IPS DF 6.9 (cell line): ENCODE measurements at regions not wholly inside any gene's neighbourhood (a gene's known extent, or its start where the extent isn't known, plus 50 kb on each side); places are given as distances from the start of the nearest gene placed in this dataset.
"Not testable (repeated sequence)": the region's sequence is repeated elsewhere in the genome, so short reads cannot be mapped to it uniquely, and the experiment has no call there.

Experiments
- DNase-seq: peaks from one replicate; pipeline ENCODE4 v3.0.0-alpha.2; 2013; ENCODE audit warnings: low read depth, low spot score
- H3K27ac ChIP-seq: one replicate; pipeline ENCODE4 v1.5.1; 2013; ENCODE audit warnings: low read length, control low read depth
- H3K27me3 ChIP-seq: 2 replicates; pipeline ENCODE4 v1.6.1; 2013; ENCODE audit warnings: mild to moderate bottlenecking, low read length; ENCODE audit not compliant: control insufficient read depth, insufficient read depth
- H3K36me3 ChIP-seq: 2 replicates; pipeline ENCODE4 v1.6.1; 2013; ENCODE audit warnings: low read length; ENCODE audit not compliant: control insufficient read depth, insufficient read depth
- H3K4me1 ChIP-seq: 2 replicates; pipeline ENCODE4 v1.6.1; 2013; ENCODE audit warnings: low read length; ENCODE audit not compliant: control insufficient read depth, insufficient read depth
- H3K4me3 ChIP-seq: 2 replicates; pipeline ENCODE4 v1.5.1; 2013; ENCODE audit warnings: mild to moderate bottlenecking, low read length
- H3K9me3 ChIP-seq: 2 replicates; pipeline ENCODE4 v1.6.1; 2013; ENCODE audit warnings: low read length, inconsistent platforms; ENCODE audit not compliant: control insufficient read depth, insufficient read depth
- WGBS: extraction: QIAGEN DNeasy Blood & Tissue Kit; methylation state at CpG from one replicate; pipeline ENCODE4 v1.1.7; 2013; ENCODE audit warnings: mixed read lengths, missing lambda C conversion rate; ENCODE audit not compliant: insufficient read length, insufficient coverage; 5-methylcytosine and 5-hydroxymethylcytosine counted together

DNA sequence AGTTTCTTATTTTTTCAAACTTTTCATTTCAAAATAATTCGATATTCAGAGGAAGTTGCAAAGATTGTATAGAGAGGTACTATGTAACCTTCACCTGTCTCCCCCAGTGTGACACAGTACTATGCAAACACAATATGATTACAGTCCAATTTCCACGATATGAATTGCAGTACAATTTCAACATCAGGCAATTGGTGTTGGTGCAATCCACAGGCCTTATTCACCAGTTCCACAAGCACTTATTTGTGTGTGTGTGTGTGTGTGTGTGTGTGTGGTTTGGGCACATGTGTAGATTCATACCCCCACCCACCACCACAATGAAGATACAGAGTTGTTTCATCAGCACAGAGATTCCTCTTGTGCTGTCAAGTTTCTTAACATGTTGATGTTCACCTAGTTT, 69.7 kb upstream of the ARL4C start:
- Histone ChIP-seq H3K27ac (no peak overlapping the region), H3K27me3 (no peaks in the 10 kb centered on the region), H3K9me3 (no peaks in the 10 kb centered on the region), H3K36me3 (no peaks in the 10 kb centered on the region), H3K4me3 (no peak overlapping the region), H3K4me1 (no peaks in the 10 kb centered on the region)
- WGBS, result no CpG with 5 or more reads among the region's 2 CpGs
- DNase-seq, result no peak

DNA sequence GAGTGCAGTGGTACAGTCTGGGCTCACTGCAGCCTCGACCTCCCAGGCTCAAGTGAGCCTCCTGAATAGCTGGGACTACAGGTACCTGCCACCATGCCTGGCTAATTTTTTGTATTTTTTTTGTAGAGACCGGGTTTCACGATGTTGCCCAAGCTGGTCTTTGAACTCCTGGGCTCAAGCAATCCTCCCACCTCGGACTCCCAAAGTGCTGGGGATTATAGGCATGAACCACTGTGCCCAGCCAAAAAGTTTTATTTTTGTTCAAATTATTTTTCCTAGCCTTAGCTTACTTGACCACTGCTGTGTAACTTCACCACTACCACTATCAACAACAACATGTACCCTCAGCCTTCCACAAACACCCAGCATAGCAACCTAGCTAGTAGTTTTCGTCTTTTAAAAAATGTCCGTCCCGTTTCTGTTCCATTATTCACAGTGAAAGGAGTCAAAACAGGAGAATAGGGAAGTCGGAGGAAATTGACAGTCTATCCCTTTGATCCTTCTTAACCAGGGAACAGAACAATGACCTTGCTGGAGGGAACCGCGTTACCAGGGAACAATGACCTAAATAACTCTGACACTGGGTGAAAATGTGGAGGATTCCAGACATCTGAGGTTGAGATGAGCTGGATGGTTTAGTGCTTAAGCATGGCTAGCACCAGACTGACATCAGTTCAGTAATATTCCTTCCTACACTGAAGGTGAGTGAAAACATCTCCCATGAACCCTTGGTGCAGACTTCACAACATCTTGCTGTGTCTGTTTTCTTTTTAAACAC, 69.2 kb upstream of the ARL4C start:
- no peaks in the 10 kb centered on the region for H3K27me3 ChIP-seq
- no peak overlapping the region for H3K4me3 ChIP-seq
- H3K27ac ChIP-seq, result no peak overlapping the region
- H3K36me3 ChIP-seq, result no peaks in the 10 kb centered on the region
- no peaks in the 10 kb centered on the region for H3K4me1 ChIP-seq
- no peaks in the 10 kb centered on the region for H3K9me3 ChIP-seq
- no peak for DNase-seq
- no CpG with 5 or more reads among the region's 10 CpGs for WGBS

DNA sequence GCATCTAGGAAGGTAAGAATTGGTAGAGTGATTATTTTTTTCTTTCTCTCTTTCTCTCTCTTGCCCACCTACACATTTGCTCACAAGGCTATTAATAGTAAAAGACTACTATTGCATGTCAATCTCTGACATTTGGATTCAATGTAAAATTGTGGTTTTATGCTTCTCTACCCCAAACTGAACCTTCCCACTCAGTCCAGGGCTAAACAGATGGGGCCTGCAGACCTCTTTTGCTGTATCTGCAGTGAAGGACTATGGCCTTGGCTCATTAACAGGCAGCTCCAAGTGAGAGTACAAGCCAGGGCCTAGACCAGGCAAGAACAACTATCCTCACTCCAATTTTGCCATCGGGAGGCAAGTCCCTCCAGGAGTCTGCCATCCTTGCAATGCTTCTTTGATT, 68.3 kb upstream of the ARL4C start:
- H3K4me1 ChIP-seq, result no peaks in the 10 kb centered on the region
- no peak overlapping the region for H3K27ac ChIP-seq
- no peaks in the 10 kb centered on the region for H3K36me3 ChIP-seq
- WGBS, result no CpG with 5 or more reads among the region's 1 CpG
- H3K27me3 ChIP-seq, result no peaks in the 10 kb centered on the region
- no peak overlapping the region for H3K4me3 ChIP-seq
- no peaks in the 10 kb centered on the region; the same call in 1 of the 2 replicates for H3K9me3 ChIP-seq
- no peak for DNase-seq

DNA sequence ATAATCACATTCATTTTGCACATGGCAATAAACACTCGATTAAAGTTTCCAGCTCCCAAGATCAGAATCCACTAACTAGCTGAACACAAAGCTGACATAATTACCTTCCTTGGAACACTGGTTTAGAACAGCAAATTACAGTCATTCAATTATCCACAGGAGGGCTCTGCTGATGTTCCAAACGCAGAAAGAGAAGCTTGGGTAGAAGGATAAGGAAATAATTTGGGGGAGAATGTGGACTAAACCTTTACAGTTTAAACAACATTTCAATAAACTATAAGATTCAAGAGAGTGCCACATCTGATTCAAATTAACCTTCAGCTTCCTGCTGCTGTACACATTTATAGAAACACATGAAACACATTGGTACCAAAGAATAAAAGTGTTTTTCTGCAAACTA, 67.8 kb upstream of the ARL4C start:
- DNase-seq, result no peak
- no peaks in the 10 kb centered on the region for H3K4me1 ChIP-seq
- no peaks in the 10 kb centered on the region; the same call in 1 of the 2 replicates for H3K9me3 ChIP-seq
- no peaks in the 10 kb centered on the region for H3K27me3 ChIP-seq
- no CpG with 5 or more reads among the region's 2 CpGs for WGBS
- H3K4me3 ChIP-seq, result no peak overlapping the region
- no peak overlapping the region for H3K27ac ChIP-seq
- H3K36me3 ChIP-seq, result no peaks in the 10 kb centered on the region

DNA sequence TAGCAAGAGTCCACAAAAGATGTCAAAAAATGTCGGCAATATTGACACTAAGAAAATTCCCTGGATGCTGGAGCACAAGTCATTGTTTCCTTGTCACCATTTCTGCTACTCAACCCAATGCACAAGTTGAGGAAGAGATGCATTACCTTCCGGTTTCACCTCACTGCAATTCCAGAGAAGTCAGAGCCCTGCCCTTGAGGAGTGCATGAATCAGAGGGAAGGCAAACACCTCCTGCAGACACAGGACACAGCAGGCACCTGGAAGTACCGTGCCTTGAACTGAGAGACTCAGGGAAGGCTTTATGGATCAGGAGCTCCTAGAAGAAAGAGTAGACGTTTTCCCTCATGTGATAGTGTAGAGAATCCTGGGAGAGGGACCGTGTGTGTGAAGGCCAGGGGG, 62.7 kb upstream of the ARL4C start:
- Histone ChIP-seq H3K9me3 (no peaks in the 10 kb centered on the region; the same call in 1 of the 2 replicates), H3K36me3 (no peaks in the 10 kb centered on the region), H3K4me1 (no peaks in the 10 kb centered on the region), H3K27me3 (no peaks in the 10 kb centered on the region), H3K27ac (no peak overlapping the region), H3K4me3 (no peak overlapping the region)
- DNase-seq, result no peak
- no CpG with 5 or more reads among the region's 5 CpGs for WGBS

DNA sequence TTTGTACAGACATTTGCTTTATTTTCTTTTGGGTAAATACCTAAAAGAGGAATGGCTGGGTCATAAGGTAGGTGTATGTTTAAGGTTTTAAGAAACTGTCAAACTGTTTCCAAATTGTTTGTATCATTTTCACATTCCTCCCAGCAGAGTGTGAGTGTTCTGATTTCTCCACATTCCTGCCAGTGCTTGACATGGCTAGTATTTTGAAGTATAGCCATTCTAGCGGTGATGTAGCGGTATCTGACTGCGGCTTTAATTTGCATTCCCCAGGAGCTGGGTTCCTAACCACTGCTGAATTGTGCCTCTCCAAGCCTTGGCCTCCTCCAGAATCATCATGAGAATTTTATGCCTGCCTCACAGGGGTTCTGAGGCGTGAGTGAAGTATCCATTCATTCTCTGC, 61.8 kb upstream of the ARL4C start:
- no peak for DNase-seq
- Histone ChIP-seq H3K4me1 (no peaks in the 10 kb centered on the region), H3K27me3 (no peaks in the 10 kb centered on the region), H3K9me3 (no peaks in the 10 kb centered on the region; the same call in 1 of the 2 replicates), H3K27ac (no peak overlapping the region), H3K36me3 (no peaks in the 10 kb centered on the region), H3K4me3 (no peak overlapping the region)
- no CpG with 5 or more reads among the region's 4 CpGs for WGBS

DNA sequence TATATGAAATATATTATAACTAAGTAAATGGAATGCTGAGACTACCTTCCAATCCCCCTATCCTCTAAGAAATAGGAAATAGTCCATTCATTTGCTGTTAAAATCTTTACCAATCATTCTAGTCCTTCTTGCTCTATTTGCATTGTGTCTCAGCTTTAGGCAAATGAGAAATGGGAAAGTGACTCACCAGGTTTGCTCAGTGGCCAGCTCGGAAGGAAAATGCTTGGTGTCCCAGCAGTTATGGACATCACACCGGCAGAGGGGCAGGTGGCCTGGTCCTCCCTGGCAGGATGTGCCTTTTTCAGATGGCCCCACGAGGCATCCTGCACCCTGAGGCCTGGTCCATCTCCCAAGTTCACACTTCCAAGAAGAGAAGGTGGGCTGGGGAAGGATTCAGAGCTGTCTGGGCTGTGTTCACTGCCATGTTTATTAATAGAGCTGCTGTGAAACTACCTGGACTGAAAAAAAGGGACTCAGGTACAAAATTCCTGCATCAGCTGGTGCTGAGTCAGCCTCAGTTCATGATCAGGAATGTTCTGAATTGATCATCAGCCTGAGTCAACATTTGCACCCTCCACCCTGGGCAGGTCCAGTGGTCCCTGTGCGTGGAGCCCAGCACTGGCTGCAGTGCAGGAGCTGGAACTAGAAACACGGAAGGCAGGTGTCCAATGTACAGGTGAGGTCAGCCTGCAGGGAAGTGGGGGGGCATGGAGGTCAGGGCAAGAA, 60.1 kb upstream of the ARL4C start:
- no CpG with 5 or more reads among the region's 5 CpGs for WGBS
- Histone ChIP-seq H3K27ac (no peak overlapping the region), H3K9me3 (no peaks in the 10 kb centered on the region; the same call in 1 of the 2 replicates), H3K36me3 (no peaks in the 10 kb centered on the region), H3K4me3 (no peak overlapping the region), H3K4me1 (no peaks in the 10 kb centered on the region), H3K27me3 (no peaks in the 10 kb centered on the region)
- DNase-seq, result no peak

DNA sequence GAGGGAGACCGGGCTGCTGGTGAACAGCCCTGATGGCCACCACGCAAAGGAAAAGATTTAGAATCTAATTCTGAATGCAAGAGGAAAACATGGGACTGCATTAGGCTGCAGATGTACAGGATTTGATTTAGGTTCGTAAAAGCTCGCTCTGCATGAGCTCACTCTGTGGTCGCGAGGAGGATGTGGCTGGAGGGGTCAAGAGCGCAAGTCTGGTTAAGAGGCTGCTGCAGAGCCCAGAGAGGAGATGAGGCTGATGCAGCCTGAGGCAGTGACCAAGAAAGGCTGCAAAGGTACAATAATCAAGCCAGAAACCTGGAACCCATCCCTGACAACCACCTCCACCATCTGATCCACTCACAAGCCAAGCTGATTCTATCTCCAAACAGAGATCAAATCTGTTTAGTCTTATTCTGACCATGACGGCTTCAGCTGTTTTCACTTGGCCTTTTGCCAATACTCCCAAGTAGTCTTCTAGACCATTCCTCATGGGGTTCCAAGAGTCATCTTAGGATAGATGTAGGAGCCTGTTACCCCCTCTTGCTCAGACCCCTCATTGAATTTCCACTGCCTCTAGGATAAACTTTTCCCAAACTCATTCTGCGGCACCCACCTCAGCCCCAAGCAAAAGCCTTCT, 58.9 kb upstream of the ARL4C start:
- no peak for DNase-seq
- Histone ChIP-seq H3K27me3 (no peaks in the 10 kb centered on the region), H3K27ac (no peak overlapping the region), H3K9me3 (no peaks in the 10 kb centered on the region), H3K4me1 (no peaks in the 10 kb centered on the region), H3K36me3 (no peaks in the 10 kb centered on the region), H3K4me3 (no peak overlapping the region; the same call in 1 of the 2 replicates)
- WGBS, result no CpG with 5 or more reads among the region's 9 CpGs

DNA sequence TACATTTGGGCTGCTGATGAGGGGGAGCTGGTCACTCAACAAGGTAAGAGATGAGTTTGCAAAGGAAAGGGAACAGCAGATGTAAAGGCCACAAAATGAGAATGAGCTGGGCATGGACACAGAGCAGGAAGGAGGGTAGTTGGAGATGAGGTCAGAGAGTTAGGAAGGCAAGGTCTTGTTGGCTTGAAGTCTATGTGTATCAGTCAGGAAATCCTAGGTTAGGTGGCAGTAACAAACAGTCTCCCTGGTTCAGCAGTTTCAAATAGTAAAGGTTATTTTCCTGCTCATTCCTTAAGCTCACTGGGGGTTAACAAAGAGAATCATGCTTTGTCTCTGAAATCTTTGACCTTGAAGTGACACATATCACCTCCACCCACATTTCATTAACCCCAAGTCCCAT, 58.3 kb upstream of the ARL4C start:
- no peaks in the 10 kb centered on the region for H3K9me3 ChIP-seq
- H3K27me3 ChIP-seq, result no peaks in the 10 kb centered on the region
- no peaks in the 10 kb centered on the region for H3K4me1 ChIP-seq
- DNase-seq, result no peak
- H3K4me3 ChIP-seq, result no peak overlapping the region
- H3K27ac ChIP-seq, result no peak overlapping the region
- H3K36me3 ChIP-seq, result no peaks in the 10 kb centered on the region

DNA sequence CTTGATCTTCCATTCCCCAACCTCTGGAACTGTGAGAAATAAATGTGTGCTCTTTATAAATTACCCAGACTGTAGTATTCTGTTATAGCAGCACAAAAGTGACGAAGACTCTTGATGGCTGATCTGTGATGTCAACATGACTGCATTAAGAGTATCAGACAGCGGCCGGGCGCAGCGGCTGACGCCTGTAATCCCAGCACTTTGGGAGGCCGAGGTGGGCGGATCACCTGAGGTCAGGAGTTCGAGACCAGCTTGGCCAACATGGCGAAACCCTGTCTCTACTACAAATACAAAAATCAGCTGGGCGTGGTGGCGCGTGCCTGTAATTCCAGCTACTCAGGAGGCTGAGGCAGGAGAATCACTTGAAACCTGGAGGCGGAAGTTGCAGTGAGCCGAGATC, 56.3 kb upstream of the ARL4C start:
- not testable (repeated sequence) for H3K9me3 ChIP-seq, H3K4me3 ChIP-seq, H3K27ac ChIP-seq, H3K27me3 ChIP-seq, H3K4me1 ChIP-seq, DNase-seq, H3K36me3 ChIP-seq
- WGBS, result no CpG with 5 or more reads among the region's 15 CpGs
